ENCODE measurements at regions not wholly inside any gene's neighbourhood (a gene's known extent, or its start where the extent isn't known, plus 50 kb on each side); places are given as distances from the start of the nearest gene placed in this dataset.
A peak's percentile ranks its signal among the peaks of the same experiment; 100 is the strongest.

GRCh38 chr9:94204174-94204573 lies 54.9 kb upstream of the ZNF169 start:
- Histone ChIP-seq H3K4me1 (ENCODE audit: control insufficient read depth, insufficient read depth, low read length) (no peaks in the 10 kb centered on the region), H3K27ac (ENCODE audit: extremely low read depth, low read depth, low read length) (no peak overlapping the region), H3K36me3 (ENCODE audit: control insufficient read depth in 2 of 2, insufficient read depth in 1 of 2, low read length in 2 of 2) (no peaks in the 10 kb centered on the region), H3K9me3 (ENCODE audit: control insufficient read depth, insufficient read depth, low read depth, low read length) (no peaks in the 10 kb centered on the region), H3K4me3 (ENCODE audit: low read depth, low read length) (no peak overlapping the region)
- CTCF ChIA-PET: no interaction called here
- POLR2A ChIA-PET: no interaction called here
- TF ChIP-seq ZNF335 (tag by site-specific recombination; conservative IDR thresholded peaks at IDR 0.05) (no peak), ZNF274 (IDR thresholded peaks at IDR 0.05; ENCODE audit: low read length) (no peak), ZNF274 (tag by site-specific recombination; IDR thresholded peaks at IDR 0.05; ENCODE audit: borderline replicate concordance) (peak; percentile 84; the same call in 1 of the 2 replicates), ZNF837 (tag by site-specific recombination; IDR thresholded peaks at IDR 0.05) (no peak)

GRCh38 chr9:94207781-94208180 lies 51.3 kb upstream of the ZNF169 start:
- Histone ChIP-seq H3K27ac (ENCODE audit: extremely low read depth, low read depth, low read length) (no peak overlapping the region), H3K4me1 (ENCODE audit: control insufficient read depth, insufficient read depth, low read length) (no peaks in the 10 kb centered on the region), H3K9me3 (ENCODE audit: control insufficient read depth, insufficient read depth, low read depth, low read length) (no peaks in the 10 kb centered on the region), H3K4me3 (ENCODE audit: low read depth, low read length) (no peak overlapping the region), H3K36me3 (ENCODE audit: control insufficient read depth in 2 of 2, insufficient read depth in 1 of 2, low read length in 2 of 2) (no peaks in the 10 kb centered on the region)
- TF ChIP-seq, protein P1, sequence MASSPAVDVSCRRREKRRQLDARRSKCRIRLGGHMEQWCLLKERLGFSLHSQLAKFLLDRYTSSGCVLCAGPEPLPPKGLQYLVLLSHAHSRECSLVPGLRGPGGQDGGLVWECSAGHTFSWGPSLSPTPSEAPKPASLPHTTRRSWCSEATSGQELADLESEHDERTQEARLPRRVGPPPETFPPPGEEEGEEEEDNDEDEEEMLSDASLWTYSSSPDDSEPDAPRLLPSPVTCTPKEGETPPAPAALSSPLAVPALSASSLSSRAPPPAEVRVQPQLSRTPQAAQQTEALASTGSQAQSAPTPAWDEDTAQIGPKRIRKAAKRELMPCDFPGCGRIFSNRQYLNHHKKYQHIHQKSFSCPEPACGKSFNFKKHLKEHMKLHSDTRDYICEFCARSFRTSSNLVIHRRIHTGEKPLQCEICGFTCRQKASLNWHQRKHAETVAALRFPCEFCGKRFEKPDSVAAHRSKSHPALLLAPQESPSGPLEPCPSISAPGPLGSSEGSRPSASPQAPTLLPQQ (tag by site-specific recombination; IDR thresholded peaks at IDR 0.05): no peak
- TF ChIP-seq ZNF837 (tag by site-specific recombination; IDR thresholded peaks at IDR 0.05) (no peak), GLIS2 (tag by site-specific recombination; IDR thresholded peaks at IDR 0.05) (no peak), ZNF560 (tag by site-specific recombination; IDR thresholded peaks at IDR 0.05; ENCODE audit: borderline replicate concordance) (no peak), ZNF10 (tag by site-specific recombination; IDR thresholded peaks at IDR 0.05) (no peak), ZNF175 (tag by site-specific recombination; IDR thresholded peaks at IDR 0.05) (no peak), ZNF292 (tag by site-specific recombination; IDR thresholded peaks at IDR 0.05; ENCODE audit: borderline replicate concordance, low read depth) (no peak), ZSCAN18 (tag by site-specific recombination; IDR thresholded peaks at IDR 0.05) (no peak), ZNF174 (tag by site-specific recombination; IDR thresholded peaks at IDR 0.05) (no peak), ZNF132 (tag by site-specific recombination; IDR thresholded peaks at IDR 0.05; ENCODE audit: borderline replicate concordance) (no peak)
- TF ChIP-seq, protein P2, sequence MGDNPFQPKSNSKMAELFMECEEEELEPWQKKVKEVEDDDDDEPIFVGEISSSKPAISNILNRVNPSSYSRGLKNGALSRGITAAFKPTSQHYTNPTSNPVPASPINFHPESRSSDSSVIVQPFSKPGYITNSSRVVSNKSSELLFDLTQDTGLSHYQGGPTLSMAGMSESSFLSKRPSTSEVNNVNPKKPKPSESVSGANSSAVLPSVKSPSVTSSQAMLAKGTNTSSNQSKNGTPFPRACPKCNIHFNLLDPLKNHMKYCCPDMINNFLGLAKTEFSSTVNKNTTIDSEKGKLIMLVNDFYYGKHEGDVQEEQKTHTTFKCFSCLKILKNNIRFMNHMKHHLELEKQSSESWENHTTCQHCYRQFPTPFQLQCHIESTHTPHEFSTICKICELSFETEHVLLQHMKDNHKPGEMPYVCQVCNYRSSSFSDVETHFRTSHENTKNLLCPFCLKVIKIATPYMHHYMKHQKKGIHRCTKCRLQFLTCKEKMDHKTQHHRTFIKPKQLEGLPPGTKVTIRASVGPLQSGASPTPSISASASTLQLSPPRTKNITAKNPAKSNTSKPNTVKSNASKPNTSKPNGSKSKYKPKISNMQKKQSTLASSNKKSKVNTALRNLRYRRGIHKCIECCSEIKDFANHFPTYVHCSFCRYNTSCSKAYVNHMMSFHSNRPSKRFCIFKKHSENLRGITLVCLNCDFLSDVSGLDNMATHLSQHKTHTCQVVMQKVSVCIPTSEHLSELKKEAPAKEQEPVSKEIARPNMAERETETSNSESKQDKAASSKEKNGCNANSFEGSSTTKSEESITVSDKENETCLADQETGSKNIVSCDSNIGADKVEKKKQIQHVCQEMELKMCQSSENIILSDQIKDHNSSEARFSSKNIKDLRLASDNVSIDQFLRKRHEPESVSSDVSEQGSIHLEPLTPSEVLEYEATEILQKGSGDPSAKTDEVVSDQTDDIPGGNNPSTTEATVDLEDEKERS (tag by site-specific recombination; IDR thresholded peaks at IDR 0.05): no peak
- TF ChIP-seq, protein P3, sequence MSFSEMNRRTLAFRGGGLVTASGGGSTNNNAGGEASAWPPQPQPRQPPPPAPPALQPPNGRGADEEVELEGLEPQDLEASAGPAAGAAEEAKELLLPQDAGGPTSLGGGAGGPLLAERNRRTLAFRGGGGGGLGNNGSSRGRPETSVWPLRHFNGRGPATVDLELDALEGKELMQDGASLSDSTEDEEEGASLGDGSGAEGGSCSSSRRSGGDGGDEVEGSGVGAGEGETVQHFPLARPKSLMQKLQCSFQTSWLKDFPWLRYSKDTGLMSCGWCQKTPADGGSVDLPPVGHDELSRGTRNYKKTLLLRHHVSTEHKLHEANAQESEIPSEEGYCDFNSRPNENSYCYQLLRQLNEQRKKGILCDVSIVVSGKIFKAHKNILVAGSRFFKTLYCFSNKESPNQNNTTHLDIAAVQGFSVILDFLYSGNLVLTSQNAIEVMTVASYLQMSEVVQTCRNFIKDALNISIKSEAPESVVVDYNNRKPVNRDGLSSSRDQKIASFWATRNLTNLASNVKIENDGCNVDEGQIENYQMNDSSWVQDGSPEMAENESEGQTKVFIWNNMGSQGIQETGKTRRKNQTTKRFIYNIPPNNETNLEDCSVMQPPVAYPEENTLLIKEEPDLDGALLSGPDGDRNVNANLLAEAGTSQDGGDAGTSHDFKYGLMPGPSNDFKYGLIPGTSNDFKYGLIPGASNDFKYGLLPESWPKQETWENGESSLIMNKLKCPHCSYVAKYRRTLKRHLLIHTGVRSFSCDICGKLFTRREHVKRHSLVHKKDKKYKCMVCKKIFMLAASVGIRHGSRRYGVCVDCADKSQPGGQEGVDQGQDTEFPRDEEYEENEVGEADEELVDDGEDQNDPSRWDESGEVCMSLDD (tag by site-specific recombination; IDR thresholded peaks at IDR 0.05): no peak
- POLR2A ChIA-PET: no interaction called here
- CTCF ChIA-PET: interaction anchor here (1.7 kb wide), 1 partner anchor 205 kb away, joined by 7 read pairs; no protein-coding TSS in a partner anchor

All from HEK293 (cell line).